ENCODE measurements at regions not wholly inside any gene's neighbourhood (a gene's known extent, or its start where the extent isn't known, plus 50 kb on each side); places are given as distances from the start of the nearest gene placed in this dataset.
"Not testable (repeated sequence)": the region's sequence is repeated elsewhere in the genome, so short reads cannot be mapped to it uniquely, and the experiment has no call there.

- in situ Hi-C loops (cut with MboI; ENCODE audit: low sequenced_read_pairs), result not testable (repeated sequence)
Measured at GRCh38 chr7:57839152-57839551, 389.2 kb downstream of the ZNF716 start.

DNA sequence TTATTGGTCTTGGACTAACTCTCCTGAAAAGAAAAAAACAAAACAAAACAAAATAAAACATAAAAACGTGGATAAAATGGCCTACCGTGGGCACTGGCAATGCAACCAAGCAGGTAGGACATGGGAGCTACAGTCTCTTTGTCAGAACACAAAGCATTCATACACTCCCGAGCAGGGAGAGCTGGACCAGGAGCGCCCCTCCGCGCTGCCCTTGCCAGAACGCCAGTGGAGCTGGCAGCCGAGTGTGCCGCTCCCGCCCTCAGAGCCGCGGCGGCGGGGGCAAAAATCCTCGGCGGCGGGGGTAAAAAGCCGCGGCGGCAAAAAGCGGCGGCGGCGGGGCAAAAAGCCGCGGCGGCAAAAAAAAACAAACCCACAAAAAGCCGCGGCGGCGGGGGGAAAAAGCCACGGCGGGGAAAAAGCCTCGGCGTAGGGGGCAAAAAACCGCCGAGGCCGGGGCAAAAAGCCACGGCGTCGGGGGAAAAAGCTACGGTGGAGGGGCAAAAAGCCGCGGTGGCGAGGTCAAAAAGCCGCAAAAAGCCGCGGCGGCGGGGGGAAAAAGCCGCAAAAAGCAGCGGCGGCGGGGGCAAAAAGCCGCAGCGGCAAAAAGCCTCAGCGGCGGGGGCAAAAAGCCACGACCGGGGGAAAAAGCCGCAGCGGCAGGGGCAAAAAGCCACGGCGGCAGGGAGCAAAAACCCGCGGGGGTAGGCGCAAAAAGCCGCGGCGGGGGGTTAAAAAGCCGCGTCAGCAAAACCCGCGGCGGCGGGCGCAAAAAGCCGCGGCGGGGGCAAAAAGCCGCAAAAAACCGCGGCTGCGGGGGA, 418.1 kb downstream of the ZNF716 start:
- DNase-seq (ENCODE audit: low spot score in 2 of 2), result peak; percentile 14 to 51
- no peaks in the 10 kb centered on the region for H3K9me3 ChIP-seq
- no peaks in the 10 kb centered on the region for H3K36me3 ChIP-seq (replicated peaks)
- H3K27me3 ChIP-seq (ENCODE audit: low read depth), result peaks cover 19% of the 10 kb centered on the region
- H3K4me3 ChIP-seq, result peak overlapping the region; percentile 29
- in situ Hi-C loops (cut with MboI; ENCODE audit: low sequenced_read_pairs), result no loop called here
- no peaks in the 10 kb centered on the region for H3K4me1 ChIP-seq

More at GRCh38 chr7:57839152-57839551, 389.2 kb downstream of the ZNF716 start:
- not testable (repeated sequence) for H3K9me3 ChIP-seq; DNase-seq (ENCODE audit: low spot score in 2 of 2); H3K4me1 ChIP-seq; H3K36me3 ChIP-seq (replicated peaks); H3K27me3 ChIP-seq (ENCODE audit: low read depth); H3K4me3 ChIP-seq

- peak overlapping the region; percentile 29 for H3K4me3 ChIP-seq
- peaks cover 19% of the 10 kb centered on the region for H3K27me3 ChIP-seq (ENCODE audit: low read depth)
- in situ Hi-C loops (cut with MboI; ENCODE audit: low sequenced_read_pairs), result no loop called here
- H3K9me3 ChIP-seq, result no peaks in the 10 kb centered on the region
- H3K36me3 ChIP-seq (replicated peaks), result no peaks in the 10 kb centered on the region
- no peaks in the 10 kb centered on the region for H3K4me1 ChIP-seq
- peak in 1 of 2 experiments; percentile 29 for DNase-seq (ENCODE audit: low spot score in 2 of 2)
Measured at GRCh38 chr7:57868771-57869483, 418.9 kb downstream of the ZNF716 start.

Data from HAP-1 (cell line).